Astrocyte of the spinal cord (primary cell): ENCODE measurements at regions not wholly inside any gene's neighbourhood (a gene's known extent, or its start where the extent isn't known, plus 50 kb on each side); places are given as distances from the start of the nearest gene placed in this dataset.

Experiments
- DNase-seq: peaks from one replicate; pipeline ENCODE4 v3.0.0; 2011; ENCODE audit warnings: low read depth, low spot score
- H3K4me3 ChIP-seq: 2 replicates; pipeline ENCODE4 v1.5.1; 2011; ENCODE audit warnings: low read depth, mild to moderate bottlenecking, low read length, moderate library complexity
- in situ Hi-C: cut with HindIII; loops from 2 replicates; pipeline ENCODE4 v1.10.0; 2017; ENCODE audit warnings: low sequenced_read_pairs
- TF ChIP-seq, protein P1 (sequence below): IDR thresholded peaks from 2 replicates; pipeline ENCODE4 v1.5.1; 2012; ENCODE audit warnings: low read depth, mild to moderate bottlenecking, low read length, inconsistent platforms

DNA sequence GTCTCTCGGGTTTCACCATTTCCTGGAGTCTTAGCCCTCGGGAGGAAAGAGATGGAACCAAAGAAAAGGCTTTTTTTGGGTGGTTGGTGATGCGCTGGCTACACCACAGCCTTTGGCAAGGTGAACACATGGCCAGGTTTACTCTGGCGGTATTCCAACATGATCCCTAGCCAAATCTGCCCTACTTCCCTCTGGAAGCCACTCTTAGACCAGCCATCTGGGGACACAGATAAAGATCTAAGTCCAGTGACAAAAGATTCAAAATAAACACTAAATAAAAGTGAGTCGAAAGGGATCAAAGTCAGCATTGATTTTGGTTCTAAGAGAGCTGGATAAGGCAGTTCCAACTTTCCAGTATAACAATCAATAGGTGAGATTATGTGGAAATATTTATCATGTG, 694.5 kb downstream of the VRK1 start:
- DNase-seq = no peak
- TF ChIP-seq, protein P1, sequence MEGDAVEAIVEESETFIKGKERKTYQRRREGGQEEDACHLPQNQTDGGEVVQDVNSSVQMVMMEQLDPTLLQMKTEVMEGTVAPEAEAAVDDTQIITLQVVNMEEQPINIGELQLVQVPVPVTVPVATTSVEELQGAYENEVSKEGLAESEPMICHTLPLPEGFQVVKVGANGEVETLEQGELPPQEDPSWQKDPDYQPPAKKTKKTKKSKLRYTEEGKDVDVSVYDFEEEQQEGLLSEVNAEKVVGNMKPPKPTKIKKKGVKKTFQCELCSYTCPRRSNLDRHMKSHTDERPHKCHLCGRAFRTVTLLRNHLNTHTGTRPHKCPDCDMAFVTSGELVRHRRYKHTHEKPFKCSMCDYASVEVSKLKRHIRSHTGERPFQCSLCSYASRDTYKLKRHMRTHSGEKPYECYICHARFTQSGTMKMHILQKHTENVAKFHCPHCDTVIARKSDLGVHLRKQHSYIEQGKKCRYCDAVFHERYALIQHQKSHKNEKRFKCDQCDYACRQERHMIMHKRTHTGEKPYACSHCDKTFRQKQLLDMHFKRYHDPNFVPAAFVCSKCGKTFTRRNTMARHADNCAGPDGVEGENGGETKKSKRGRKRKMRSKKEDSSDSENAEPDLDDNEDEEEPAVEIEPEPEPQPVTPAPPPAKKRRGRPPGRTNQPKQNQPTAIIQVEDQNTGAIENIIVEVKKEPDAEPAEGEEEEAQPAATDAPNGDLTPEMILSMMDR = no peak
- H3K4me3 ChIP-seq = no peak overlapping the region
- in situ Hi-C loops = no loop called here

DNA sequence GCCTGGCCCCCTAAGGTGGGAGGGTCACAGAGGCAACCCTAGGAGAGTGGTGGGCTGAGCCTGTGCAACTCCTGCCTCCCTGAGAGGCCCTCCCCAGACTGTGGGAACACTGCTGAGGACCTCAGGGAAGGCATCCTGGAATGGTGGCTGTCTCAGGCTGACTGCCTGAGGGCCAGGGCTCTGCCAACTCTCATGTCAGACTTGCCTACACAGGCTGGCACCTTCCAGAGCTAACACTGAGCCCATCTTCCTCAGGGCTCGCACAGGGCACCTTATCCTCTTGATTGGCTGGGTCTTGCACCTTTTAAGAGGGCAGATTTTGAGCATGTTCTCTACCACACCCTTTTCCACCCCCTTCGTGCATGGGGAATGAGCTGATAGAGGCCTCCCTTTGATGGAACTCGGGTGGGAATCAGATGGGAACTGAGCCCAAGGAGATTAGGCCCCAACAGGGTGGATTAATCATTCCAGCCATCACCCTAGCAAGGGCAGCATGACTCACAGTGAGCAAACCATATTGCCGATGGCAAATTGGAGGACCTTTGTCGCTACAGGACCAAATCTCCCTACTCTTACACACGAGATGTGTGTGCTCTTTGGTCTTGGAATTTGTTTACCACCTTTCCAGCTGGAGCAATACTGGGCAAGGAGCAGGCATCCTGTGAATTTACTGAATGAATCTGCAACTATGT, 702.8 kb downstream of the VRK1 start:
- in situ Hi-C loops = no loop called here
- TF ChIP-seq, protein P1 = no peak
- H3K4me3 ChIP-seq = no peak overlapping the region
- no peak for DNase-seq

DNA sequence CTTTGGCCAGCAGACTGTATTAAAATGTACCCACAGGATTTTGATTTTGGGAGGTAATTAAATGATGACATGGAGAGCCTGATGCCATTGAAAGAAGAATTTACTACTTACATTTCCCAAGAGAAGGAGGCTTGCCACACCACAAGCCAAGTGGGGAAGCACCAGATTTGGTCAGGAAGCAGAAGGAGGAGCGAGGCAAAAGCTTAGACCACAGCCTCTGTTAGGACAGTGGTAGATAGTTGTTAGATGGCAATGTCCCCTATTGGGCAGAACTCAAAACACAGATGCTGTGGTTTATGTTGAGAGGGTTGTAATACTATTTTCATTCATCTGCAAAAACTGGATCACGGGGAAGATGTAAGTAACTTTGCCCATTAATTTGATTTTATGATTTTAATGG, 709.4 kb downstream of the VRK1 start:
- DNase-seq = no peak
- TF ChIP-seq, protein P1 = no peak
- H3K4me3 ChIP-seq = no peak overlapping the region
- in situ Hi-C loops = no loop called here

DNA sequence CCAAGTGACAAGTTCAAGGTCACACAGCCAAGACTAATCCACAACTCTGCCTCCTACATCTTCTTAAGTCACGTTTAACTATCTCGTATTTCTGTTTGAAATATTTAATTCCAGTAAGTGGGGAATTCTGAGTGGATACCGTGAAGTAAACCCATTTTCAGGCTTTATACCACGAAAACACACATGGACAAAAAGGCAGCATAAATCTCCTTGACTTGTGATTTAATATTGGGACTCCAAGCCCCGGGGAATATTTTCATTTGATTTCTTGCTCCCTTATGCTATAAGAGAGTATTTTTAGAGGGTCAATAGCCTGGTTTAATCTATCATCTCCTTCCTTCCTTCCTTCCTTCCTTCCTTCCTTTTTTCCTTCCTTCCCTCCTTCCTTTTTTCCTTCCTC, 716.7 kb downstream of the VRK1 start:
- TF ChIP-seq, protein P1 = no peak
- in situ Hi-C loops = no loop called here
- DNase-seq = no peak
- no peak overlapping the region for H3K4me3 ChIP-seq

DNA sequence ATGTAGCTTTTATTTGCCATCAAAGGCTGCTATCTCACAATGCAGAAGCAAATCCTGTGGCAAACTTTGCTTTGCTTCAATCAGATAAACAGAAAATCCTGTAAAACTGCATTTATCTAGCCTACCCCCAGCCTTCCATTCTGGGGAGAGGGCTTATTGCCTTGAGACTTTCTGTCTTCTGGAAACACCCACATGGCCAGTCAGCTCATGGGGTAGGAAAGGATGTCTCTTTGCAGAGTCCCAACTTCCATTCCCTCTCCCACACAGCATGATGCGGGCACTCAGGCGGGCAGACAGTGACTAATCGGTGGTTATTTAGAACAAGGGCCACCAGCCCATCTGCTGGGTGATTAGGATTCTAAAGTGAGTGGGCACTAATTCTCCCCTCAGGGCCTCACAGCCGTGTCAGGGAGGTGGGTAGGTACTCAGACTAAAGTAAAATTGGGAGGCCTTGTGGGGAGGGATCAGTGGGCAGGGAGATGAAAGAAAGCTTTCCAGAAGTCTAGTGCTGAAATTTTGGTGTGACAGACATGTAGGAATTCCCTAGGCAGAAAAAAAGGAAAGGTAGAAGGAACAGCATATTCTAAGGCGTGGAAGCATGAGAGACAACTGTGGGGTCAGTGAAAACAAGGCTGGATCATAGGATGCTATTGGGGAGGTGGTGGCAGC, 720.5 kb downstream of the VRK1 start:
- DNase-seq = no peak
- TF ChIP-seq, protein P1 = no peak
- H3K4me3 ChIP-seq = no peak overlapping the region
- in situ Hi-C loops = no loop called here

DNA sequence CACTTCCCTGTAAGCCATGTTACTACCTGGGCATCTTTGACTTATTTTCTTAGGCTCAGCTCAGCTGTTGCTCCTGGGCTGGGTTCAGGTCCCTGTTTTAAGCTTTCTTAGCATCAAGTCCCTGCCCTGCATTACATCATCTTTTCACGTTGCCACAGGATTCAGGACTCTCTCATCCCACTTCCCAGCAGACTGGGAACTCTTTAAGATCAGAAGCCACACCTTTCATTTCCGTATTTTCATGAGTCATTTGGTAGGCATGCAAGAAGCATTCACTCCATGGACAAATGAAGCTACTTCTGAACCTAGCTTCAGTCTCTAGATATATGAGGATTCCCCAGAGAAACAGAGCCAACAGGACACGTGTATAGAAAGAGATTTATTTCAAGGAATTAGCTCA, 726.8 kb downstream of the VRK1 start:
- in situ Hi-C loops = no loop called here
- DNase-seq = no peak
- TF ChIP-seq, protein P1 = no peak
- no peak overlapping the region for H3K4me3 ChIP-seq
